ENCODE measurements at regions not wholly inside any gene's neighbourhood (a gene's known extent, or its start where the extent isn't known, plus 50 kb on each side); places are given as distances from the start of the nearest gene placed in this dataset.

DNA sequence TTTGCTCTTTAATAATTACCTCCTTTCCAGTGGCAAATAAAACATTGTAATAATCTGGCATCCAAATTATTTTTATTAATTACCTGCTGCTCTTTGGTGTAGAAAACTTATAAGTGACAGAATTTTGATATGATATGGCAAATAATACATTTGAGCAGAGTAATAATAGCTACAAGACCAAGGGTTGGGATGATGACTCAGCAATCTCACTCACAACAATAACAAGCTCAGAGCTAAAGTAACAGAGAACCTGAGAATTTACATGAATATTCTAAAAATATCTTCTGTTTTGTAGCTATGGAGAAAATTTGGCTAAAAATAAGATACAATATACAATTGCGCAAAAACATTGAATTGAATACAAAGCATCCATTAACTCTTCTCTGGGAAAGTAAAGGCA, 480.8 kb upstream of the COBL start:
- Mint-ChIP-seq H3K27me3 (ENCODE audit: low read depth, unreplicated experiment) (no peaks in the 10 kb centered on the region), H3K4me3 (ENCODE audit: unreplicated experiment) (no peak overlapping the region), H3K27ac (ENCODE audit: unreplicated experiment) (no peak overlapping the region), H3K4me1 (ENCODE audit: low read depth, unreplicated experiment) (no peaks in the 10 kb centered on the region), H3K36me3 (ENCODE audit: low read depth, unreplicated experiment) (no peaks in the 10 kb centered on the region), H3K9me3 (ENCODE audit: unreplicated experiment) (no peaks in the 10 kb centered on the region)
- Histone ChIP-seq H3K36me3 (ENCODE audit: insufficient read depth, low read length) (no peaks in the 10 kb centered on the region), H3K4me1 (ENCODE audit: insufficient read depth, low read length) (no peaks in the 10 kb centered on the region), H3K4me2 (ENCODE audit: low read length) (no peak overlapping the region), H3K27me3 (ENCODE audit: insufficient read depth, low read length) (no peaks in the 10 kb centered on the region), H4K20me1 (ENCODE audit: insufficient read depth, low read length) (no peaks in the 10 kb centered on the region), H3K9me3 (ENCODE audit: insufficient read depth, low read depth, low read length) (no peaks in the 10 kb centered on the region), H3K4me3 (ENCODE audit: insufficient read depth, low read depth, low read length) (no peak overlapping the region), H3K27ac (ENCODE audit: low read depth, low read length) (no peak overlapping the region), H3K9ac (ENCODE audit: low read length) (no peak overlapping the region), H2AFZ (ENCODE audit: low read depth, low read length) (no peak overlapping the region), H3K79me2 (ENCODE audit: insufficient read depth, low read length) (no peaks in the 10 kb centered on the region)
- no peak for FAIRE-seq
- no peak for DNase-seq (ENCODE audit: low read depth)
- no peak for TF ChIP-seq EZH2 (IDR thresholded peaks at IDR 0.05; ENCODE audit: insufficient read depth, low read length)
- TF ChIP-seq, protein P1, sequence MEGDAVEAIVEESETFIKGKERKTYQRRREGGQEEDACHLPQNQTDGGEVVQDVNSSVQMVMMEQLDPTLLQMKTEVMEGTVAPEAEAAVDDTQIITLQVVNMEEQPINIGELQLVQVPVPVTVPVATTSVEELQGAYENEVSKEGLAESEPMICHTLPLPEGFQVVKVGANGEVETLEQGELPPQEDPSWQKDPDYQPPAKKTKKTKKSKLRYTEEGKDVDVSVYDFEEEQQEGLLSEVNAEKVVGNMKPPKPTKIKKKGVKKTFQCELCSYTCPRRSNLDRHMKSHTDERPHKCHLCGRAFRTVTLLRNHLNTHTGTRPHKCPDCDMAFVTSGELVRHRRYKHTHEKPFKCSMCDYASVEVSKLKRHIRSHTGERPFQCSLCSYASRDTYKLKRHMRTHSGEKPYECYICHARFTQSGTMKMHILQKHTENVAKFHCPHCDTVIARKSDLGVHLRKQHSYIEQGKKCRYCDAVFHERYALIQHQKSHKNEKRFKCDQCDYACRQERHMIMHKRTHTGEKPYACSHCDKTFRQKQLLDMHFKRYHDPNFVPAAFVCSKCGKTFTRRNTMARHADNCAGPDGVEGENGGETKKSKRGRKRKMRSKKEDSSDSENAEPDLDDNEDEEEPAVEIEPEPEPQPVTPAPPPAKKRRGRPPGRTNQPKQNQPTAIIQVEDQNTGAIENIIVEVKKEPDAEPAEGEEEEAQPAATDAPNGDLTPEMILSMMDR (IDR thresholded peaks at IDR 0.05; ENCODE audit: insufficient read depth, low read depth, low read length): no peak

DNA sequence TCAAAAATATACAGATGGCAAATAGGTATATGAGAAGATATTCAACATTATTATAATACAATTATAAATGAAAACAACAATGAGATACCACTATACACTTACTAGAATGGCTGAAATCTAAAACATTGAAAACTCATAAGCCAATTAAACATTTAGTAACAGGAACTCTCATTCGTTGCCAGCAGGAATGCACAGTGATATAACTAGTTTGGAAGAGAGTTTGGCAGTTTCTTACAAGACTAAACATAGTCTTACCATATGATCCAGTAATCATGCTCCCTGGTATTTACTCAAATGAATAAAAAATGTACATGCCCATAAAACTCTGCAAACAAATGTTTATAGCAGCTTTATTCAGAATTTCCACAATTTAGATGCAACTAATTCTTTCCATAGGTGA, 476.2 kb upstream of the COBL start:
- no peak overlapping the region for H3K27ac Mint-ChIP-seq (ENCODE audit: unreplicated experiment)

DNA sequence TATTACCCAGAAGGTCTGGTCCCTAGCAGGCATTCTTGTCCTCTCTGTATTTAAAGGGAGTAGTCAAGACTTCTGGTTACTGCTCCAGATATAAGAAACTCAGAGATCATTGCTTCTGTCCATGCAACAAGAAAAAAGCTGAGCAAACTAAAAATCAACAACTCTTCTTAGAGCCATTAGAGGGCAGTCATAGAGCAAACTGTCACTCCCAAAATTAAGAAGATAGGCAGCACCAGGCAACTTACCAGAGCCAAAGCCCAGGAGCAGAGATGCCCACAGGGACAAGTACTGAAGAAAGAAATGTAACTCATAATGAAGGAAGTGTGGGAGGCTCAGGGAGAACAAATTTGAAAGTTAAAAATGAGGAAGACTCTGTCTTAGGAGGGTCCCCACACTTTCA, 472.9 kb upstream of the COBL start:
- FAIRE-seq: no peak
- H2AFZ ChIP-seq (ENCODE audit: low read depth, low read length): no peak overlapping the region
- Mint-ChIP-seq H3K4me1 (ENCODE audit: low read depth, unreplicated experiment) (no peaks in the 10 kb centered on the region), H3K27me3 (ENCODE audit: low read depth, unreplicated experiment) (no peaks in the 10 kb centered on the region), H3K9me3 (ENCODE audit: unreplicated experiment) (no peaks in the 10 kb centered on the region), H3K4me3 (ENCODE audit: unreplicated experiment) (no peak overlapping the region), H3K27ac (ENCODE audit: unreplicated experiment) (no peak overlapping the region), H3K36me3 (ENCODE audit: low read depth, unreplicated experiment) (no peaks in the 10 kb centered on the region)
- no peak for DNase-seq (ENCODE audit: low read depth)
- no peaks in the 10 kb centered on the region for H3K9me3 ChIP-seq (ENCODE audit: insufficient read depth, low read depth, low read length)
- H3K79me2 ChIP-seq (ENCODE audit: insufficient read depth, low read length): no peaks in the 10 kb centered on the region
- no peak overlapping the region for H3K27ac ChIP-seq (ENCODE audit: low read depth, low read length)
- H3K4me1 ChIP-seq (ENCODE audit: insufficient read depth, low read length): no peaks in the 10 kb centered on the region
- no peaks in the 10 kb centered on the region for H4K20me1 ChIP-seq (ENCODE audit: insufficient read depth, low read length)
- H3K4me3 ChIP-seq (ENCODE audit: insufficient read depth, low read depth, low read length): no peak overlapping the region
- no peaks in the 10 kb centered on the region for H3K36me3 ChIP-seq (ENCODE audit: insufficient read depth, low read length)
- H3K9ac ChIP-seq (ENCODE audit: low read length): no peak overlapping the region
- no peak overlapping the region for H3K4me2 ChIP-seq (ENCODE audit: low read length)
- no peak for TF ChIP-seq EZH2 (IDR thresholded peaks at IDR 0.05; ENCODE audit: insufficient read depth, low read length)
- TF ChIP-seq, protein P1 (IDR thresholded peaks at IDR 0.05; ENCODE audit: insufficient read depth, low read depth, low read length): no peak
- H3K27me3 ChIP-seq (ENCODE audit: insufficient read depth, low read length): no peaks in the 10 kb centered on the region

More for the DNA sequence above, 476.2 kb upstream of the COBL start:
- no peaks in the 10 kb centered on the region for H3K9me3 Mint-ChIP-seq (ENCODE audit: unreplicated experiment)
- TF ChIP-seq, protein P1 (IDR thresholded peaks at IDR 0.05; ENCODE audit: insufficient read depth, low read depth, low read length): no peak
- TF ChIP-seq EZH2 (IDR thresholded peaks at IDR 0.05; ENCODE audit: insufficient read depth, low read length): no peak
- no peaks in the 10 kb centered on the region for H3K4me1 ChIP-seq (ENCODE audit: insufficient read depth, low read length)
- no peaks in the 10 kb centered on the region for H3K27me3 ChIP-seq (ENCODE audit: insufficient read depth, low read length)
- H3K4me3 ChIP-seq (ENCODE audit: insufficient read depth, low read depth, low read length): no peak overlapping the region
- no peak overlapping the region for H3K4me2 ChIP-seq (ENCODE audit: low read length)
- H3K27me3 Mint-ChIP-seq (ENCODE audit: low read depth, unreplicated experiment): no peaks in the 10 kb centered on the region
- H4K20me1 ChIP-seq (ENCODE audit: insufficient read depth, low read length): no peaks in the 10 kb centered on the region
- no peak for FAIRE-seq
- H3K36me3 Mint-ChIP-seq (ENCODE audit: low read depth, unreplicated experiment): no peaks in the 10 kb centered on the region
- no peak overlapping the region for H3K4me3 Mint-ChIP-seq (ENCODE audit: unreplicated experiment)
- no peaks in the 10 kb centered on the region for H3K36me3 ChIP-seq (ENCODE audit: insufficient read depth, low read length)
- H3K27ac ChIP-seq (ENCODE audit: low read depth, low read length): no peak overlapping the region
- no peak overlapping the region for H2AFZ ChIP-seq (ENCODE audit: low read depth, low read length)
- H3K9me3 ChIP-seq (ENCODE audit: insufficient read depth, low read depth, low read length): no peaks in the 10 kb centered on the region
- H3K79me2 ChIP-seq (ENCODE audit: insufficient read depth, low read length): no peaks in the 10 kb centered on the region
- H3K4me1 Mint-ChIP-seq (ENCODE audit: low read depth, unreplicated experiment): no peaks in the 10 kb centered on the region
- DNase-seq (ENCODE audit: low read depth): no peak
- H3K9ac ChIP-seq (ENCODE audit: low read length): no peak overlapping the region

Measured in astrocyte (in vitro differentiated cells and primary cell).